HG03469 (cell line): ENCODE measurements at regions not wholly inside any gene's neighbourhood (a gene's known extent, or its start where the extent isn't known, plus 50 kb on each side); places are given as distances from the start of the nearest gene placed in this dataset.
"Not testable (repeated sequence)": the region's sequence is repeated elsewhere in the genome, so short reads cannot be mapped to it uniquely, and the experiment has no call there.

Experiments used
- ATAC-seq: cut with Tn5 transposase; IDR thresholded peaks from one replicate; pipeline ENCODE4 v1.9.1; 2021; ENCODE audit warnings: mild to moderate bottlenecking, moderate library complexity, moderate number of reproducible peaks; ENCODE audit not compliant: unreplicated experiment

DNA sequence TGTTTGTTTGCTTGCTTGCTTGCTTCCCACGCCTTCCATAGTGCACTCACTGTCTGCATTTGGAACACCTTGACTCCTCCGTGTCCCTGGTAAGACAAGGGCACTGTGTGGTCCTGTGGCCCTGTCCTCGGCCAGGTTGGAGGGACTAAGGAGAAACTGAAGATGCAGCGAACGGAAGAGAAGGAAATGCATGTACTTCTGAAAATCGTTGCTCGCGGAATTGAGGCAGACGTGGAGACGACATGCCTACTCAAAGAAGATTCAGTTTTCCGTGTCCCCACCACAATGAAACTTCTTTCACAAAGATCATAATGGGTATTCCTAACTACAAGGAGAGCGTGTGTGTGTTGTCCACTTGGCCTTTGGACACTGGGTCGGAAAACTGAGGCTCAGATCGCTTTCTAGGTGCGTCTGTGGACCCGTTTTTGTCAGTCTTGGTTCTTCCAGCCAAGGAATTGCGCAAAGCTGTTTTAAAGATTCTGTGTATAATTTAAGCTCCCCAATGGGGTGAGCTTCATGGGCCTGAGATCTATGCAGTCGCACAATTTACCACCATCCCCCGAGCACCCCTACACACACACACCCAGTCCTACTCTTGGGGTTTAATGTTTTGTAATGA lies 120.4 kb upstream of the ZNF184 start:
- no peak for ATAC-seq

DNA sequence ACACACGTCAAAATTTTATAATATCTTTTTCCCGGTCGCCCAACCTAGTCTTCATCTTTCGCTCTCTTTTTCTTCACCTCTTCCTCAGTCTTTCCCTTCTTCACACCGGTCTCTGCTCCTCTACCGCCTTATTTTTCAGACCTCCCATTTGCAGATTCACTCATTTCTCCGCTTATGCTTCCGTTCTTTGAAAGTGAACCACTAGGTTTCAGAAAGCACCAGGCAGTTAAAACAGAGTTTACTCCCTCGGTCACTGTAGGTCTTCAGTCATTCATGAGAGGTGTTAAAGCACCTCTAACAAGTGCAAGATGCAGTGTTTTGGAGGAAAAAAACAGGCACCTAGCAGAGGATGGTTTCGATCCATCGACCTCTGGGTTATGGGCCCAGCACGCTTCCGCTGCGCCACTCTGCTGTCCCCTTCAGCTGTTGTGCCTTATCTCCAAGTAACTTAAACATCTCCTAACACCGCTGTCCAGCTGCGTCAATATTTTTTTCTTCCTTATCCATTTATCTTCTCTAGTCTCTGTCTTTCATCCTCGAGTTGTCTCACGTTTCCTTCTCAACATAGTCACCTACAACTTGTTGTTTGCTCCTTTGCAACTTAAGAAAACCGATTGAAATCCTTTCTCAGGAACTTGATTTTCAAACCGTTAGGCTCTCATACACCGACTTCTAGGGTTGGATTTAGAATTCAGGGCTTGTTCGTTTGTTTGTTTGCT lies 119.7 kb upstream of the ZNF184 start:
- peak; percentile 60 for ATAC-seq

DNA sequence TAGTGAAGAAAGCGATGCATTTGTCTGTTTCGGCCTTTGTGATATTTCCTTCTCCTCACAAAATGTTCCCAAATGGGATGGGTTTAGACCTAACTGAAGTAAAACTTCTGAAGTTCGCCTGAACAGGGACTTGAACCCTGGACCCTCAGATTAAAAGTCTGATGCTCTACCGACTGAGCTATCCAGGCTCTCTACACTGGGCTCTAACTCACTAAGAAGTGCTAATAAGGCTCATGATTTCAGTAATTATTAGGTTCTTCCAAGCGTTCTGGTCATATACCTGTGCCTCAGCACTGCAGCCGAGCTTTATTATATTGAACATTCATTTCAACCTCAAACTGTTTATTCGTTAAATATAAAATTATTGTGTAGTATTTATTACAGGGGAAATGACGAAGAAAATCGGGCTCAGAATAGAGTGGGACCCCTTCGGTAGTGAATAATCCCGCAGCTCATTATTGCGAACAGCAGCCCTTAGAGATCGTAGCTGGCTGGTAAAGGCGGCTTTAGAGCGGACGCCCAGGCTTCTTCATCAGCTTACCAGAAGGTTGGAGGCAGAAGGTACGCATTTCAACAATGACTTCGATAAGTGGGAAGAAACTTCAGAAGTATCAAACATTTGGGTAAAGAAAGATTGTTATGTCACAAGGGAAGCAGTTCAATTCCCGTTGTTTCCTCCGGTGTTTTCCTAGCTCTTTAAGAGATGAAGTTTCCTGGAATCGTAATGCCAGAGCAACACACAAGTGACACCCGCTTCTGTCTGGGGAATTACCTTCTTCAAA lies 119.0 kb upstream of the ZNF184 start:
- ATAC-seq: no peak

DNA sequence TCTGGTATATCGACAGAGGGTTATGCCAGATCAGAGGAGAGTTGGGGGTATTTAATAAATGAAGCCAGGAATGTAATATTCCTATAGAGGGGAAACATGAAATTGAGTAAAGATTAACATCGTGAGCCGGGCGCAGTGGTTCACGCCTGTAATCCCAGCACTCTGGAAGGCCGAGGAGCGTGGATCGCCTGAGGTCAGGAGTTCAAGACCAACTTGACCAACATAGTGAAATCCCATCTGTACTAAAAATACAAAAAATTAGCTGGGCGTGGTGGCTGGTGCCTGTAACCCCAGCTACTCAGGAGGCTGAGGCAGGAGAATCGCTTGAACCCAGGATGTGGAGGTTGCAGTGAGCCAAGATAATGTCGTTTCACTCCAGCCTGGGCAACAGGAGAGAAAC lies 112.4 kb upstream of the ZNF184 start:
- ATAC-seq: not testable (repeated sequence)

DNA sequence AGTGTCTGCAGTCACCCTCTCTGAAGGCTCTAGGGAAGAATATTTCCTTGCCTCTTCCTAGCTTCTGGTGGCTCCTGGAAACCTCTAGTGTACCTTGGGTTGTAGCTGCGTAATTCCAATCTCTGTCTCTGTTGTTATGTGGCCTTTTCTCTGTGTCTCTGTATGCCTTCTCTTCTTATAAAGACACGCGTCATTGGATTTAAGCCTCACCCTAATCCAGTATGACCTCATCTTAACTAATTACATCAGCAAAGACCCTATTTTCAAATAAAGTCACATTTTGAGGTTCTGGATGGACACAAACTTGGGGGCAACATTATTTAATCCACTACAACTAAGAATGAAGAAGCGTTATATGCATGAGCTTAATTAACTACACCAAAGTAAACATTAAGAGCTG lies 111.4 kb upstream of the ZNF184 start:
- no peak for ATAC-seq

DNA sequence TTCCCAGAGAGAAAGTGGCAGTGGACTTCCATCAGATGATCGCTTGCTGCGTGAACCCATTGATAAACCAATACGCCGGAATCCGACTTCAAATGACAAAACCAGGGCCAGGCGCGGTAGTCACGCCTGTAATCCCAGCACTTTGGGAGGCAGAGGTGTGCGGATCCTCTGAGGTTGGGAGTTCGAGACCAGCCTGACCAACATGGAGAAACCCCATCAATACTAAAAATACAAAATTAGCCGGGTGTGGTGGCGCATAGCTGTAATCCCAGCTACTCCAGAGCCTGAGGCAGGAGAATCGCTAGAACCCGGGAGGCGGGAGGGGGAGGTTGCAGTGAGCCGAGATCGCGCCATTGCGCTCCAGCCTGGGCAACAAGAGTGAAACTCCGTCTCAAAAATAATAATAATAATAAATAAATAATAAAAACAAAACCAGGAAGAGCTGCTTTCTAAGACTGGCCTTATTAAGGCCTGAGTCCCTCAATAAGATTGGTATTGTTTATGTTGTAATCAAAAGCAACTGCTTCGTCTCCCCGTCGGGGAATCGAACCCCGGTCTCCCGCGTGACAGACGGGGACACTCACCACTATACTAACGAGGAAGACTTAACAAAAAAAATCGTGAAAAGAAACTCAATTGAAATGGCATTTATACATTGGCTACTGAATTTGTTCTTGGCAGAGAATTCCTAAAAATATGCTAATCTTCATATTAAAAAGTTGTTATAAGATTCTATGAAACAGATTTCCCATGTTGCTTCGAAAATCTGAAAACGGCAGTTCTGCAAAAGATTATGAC lies 110.2 kb upstream of the ZNF184 start:
- no peak for ATAC-seq

DNA sequence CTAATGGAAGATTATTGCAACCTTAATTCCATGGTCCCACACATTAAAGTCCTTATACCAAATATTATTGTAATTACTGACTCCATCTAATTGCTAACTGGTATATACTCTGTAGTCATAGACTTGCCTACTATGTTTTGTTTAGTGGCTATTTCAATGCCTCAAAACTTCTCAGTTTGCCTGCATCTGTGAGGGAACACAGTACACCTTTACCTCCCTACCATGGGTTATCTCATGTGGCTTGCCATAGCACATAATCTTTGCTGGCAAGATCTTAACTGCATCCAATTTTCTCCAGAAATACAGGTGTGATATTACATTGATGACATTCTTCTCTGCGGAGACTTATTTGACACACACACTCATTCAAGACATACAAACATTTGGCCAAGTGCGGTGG lies 107.1 kb upstream of the ZNF184 start:
- no peak for ATAC-seq

DNA sequence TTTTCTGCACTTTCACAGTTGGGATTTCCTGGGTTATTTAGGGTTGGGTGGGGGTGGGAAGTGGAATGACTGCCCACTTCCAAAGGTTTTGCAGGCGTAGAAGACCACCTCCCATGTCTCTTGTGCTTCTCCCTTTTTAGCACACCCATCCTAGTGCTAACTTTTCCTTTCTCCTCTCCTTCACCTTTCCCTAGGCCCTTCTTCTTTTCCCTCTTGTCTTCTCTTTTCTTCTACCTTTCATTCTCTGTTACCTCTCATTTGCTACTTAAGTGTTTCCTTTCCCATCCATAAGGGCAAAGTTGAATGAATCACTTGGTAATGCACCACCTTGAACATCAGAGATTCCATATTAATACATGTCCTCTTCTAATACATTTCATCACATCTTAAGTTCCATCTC lies 105.0 kb upstream of the ZNF184 start:
- no peak for ATAC-seq

DNA sequence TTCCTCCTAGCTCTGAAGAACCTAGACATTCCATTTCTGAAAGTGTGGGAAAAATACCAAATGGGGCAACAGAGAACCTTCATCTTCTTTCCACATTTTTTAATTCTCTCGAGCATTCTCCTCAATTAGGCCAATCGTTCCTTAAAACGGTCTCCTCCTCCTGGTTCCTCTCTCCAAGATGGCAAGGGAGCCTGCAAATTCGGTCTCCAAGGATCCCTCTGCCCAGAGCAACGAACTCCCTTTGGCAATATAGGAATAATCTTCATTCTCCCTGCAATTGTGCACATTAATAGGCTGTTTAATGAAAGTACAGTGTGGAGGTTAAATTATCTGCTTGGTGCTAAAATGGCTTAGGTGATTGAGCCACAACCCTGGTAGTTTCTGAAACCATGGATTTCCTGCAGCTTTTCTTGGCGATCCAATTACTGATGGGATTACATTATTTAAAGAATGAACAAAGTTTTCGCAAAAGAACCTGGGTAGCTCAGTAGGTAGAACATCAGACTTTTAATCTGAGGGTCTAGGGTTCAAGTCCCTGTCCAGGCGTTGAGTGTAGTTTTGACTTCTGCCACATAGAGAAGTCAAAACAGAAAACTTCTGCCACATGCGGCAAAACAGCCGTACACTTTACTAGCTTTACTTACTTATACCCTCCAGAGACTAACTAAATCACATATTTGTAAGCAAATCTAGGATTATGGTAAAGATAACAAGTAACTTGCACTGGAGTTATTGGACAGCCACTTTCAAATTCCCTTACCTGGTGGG lies 102.9 kb upstream of the ZNF184 start:
- ATAC-seq: no peak

DNA sequence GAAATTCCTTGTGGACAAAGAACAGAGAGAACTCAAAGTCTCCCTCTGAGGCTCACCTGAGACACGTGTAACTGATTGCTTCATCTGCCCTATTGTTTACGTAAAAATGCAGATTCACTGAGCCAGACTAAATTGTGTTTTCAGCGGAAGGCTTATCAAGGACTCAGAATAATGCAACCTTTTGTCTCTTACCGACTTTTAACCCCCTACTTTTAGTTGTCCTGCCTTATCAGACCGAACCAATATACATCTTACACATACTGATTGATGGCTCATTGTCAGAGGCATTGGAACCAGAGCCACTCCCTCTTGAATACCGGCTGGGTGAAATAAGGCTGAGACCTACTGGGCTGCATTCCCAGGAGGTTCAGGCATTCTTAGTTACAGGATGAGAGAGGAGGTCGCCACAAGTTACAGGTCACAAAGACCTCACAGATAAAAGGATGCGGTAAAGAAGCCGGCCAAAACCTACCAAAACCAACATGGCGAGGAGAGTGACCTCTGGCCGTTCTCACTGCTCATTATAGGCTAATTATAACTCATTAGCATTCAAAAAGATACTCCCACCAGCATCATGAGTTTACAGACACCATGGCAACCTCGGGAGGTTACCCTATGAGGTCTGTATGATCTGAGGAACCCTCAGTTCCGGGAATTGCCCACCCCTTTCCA lies 95.5 kb upstream of the ZNF184 start:
- ATAC-seq: no peak

DNA sequence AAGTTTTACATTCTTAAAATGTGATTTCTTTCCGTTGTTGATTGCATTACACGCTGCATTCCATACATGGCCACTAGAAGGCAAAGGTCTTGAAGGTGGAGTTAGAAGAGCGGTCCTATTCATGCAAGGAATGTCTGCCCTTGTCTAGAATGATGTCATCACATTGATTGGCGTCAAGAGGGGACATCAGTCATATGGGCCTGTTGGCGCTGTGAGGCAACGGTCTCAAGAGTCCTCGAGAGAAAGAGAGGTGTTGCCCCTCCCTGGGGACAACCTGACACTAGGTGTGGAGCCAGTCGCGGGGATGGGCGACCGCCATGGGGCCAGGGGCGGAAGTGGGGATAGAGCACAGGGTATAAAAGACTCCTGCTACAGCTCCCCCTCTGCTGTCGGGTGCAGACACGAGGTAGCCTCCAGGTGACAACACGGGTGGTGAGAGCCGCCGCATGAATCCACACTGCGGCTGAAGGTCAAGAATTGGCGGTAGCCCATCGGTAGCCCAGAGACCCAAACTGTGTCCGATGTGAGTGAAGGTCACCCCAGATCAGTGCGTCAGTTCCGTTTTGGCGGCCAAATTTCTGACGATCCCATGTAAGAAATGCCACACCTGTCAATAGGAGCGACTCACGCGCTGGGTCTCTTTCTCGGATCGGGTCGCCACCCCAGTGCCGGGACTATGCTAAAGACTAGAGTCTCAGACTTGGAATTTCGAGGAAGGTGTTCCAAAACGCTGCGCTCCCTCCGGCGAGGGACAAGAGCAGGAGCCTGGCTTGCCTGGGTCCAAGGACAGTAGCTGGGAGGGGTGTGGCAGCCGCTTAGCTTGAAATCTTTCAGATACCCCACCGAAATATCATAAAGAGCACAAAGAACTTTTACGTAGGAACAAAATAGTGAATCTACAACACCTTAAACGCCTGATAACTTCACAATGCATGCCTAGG lies 93.2 kb upstream of the ZNF184 start:
- no peak for ATAC-seq

DNA sequence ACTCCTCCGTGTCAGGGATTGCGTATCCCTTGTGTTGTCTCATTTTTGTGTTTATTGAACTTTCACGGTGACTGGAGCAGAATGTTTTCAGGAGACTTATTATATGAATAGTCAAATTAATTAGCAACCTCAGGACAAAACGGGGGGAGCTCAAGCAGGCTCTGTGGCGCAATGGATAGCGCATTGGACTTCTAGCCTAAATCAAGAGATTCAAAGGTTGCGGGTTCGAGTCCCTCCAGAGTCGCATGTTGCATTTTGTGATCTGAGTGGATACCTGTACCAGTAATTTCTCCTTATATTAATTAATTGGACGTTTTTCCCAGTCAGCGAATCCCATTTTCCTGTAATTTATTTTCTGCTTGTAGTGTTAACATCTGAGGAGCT lies 89.1 kb upstream of the ZNF184 start:
- no peak for ATAC-seq

DNA sequence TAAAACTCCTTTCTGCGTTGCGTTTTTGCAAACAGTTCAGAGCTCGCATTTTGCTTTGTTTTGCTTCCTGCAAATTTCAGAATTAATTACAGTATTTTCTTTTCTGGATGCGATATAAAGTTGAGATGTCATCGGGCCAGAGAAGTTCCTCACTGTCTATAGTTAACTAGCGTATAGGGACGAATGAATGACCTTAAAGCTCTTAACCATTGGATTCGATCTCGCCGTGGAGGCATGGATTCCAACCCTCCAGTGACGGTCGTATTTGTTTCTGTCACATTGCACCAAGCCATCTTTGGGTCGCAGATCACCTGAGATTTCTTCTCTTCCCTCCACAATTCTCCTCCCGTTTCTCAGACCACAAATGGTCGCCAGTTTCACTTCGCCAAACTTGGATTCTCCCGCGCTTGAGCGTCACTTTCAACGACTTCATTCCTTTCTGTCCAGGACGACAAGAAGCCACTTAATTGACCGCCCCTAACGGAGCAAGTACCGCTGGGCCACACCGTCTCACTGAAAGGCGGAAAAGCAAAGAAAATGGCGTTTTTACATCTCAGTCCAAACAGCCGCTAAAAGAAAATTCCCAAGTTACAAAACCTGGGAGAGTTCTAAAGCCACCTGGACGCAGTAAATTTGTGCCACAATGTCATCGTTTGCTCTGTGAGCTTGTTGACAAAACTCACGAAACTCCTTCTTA lies 85.3 kb upstream of the ZNF184 start:
- ATAC-seq: no peak

DNA sequence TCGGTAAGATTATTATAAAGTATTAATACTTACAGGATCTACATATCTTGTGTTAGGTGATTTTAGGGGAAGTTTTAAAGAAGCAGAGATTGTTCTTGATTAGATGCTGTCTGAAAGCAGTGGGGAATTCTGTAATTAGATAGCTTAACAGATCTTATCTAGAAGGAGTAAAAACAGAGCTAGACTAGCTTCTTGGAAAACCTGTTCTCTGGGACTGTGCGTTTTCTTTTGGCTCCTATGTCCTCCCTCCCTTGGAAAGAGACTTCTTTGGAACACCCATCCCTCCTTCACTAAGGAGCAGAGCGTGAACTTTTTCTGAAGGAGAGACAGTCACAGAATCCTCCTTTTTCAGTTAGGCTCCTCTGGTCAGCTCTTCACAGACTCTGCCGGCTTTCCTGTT lies 83.5 kb upstream of the ZNF184 start:
- ATAC-seq: no peak

DNA sequence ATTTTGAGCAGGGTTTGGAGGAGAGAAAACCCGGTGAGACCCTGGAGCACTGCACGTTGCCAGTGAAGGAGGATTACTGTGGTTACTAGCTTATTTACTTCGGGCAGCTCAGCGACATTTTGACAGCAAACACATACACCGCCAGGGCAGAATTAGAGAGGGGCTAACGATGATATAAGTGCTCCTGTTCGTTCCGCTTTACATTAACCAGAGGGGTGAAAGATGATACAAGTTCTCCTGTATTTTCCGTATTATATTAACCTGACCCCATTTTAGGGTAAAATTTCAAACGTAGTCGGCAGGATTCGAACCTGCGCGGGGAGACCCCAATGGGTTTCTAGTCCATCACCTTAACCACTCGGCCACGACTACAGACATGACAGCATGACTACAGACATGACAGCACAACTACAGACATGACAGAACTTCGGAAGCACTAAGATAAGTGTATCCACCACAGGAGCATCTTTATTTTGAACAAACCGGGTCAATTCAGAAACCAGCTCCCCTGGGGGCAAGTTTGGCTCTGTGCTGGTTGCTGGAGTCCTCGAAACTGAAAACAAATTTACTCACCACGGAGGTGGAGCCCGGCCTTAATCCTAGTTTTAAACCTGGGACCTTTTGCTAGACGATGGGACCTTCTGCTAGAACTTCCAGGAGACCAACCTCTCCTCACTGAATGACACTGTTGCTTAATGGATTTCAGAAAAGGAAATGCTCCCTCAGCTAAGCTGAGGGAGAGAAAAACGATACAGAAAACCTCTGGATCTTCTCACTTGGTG lies 80.4 kb upstream of the ZNF184 start:
- ATAC-seq: no peak

DNA sequence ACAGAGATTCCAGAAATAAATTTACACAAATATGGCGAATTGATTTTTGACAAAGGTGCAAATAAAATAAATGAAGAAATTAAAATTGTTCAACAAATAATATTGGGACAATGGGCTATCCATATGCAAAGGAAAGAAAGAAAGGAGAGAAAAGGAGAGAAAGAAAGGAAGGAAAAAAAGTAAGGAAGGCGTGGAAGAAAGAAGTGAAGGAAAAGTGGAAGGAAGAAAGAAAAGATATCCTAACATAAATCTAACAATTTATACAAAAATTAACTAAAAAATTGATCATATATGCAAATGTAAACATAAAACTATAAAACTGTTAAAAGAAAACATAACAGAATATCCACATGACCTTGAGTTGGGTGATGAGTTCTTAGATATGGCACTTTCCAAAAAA lies 78.7 kb upstream of the ZNF184 start:
- no peak for ATAC-seq

DNA sequence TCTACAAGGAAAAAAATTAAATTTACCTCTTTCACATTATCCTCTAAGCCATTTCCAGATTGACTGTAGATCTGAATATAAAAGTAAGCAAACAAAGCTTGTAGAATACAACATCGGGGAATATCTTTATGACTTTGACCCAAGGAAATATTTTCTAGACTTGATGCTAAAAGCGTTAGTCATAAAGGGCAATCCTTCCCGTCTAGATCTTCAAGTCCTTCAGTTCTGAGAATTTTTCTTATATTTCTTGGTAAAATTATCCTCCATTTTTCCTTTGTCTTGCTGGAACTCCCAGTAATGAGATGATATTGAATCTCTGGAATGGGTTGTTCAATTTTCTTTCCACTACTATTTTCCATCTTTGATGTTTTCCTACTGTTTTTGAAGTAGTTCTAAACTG lies 77.8 kb upstream of the ZNF184 start:
- no peak for ATAC-seq

DNA sequence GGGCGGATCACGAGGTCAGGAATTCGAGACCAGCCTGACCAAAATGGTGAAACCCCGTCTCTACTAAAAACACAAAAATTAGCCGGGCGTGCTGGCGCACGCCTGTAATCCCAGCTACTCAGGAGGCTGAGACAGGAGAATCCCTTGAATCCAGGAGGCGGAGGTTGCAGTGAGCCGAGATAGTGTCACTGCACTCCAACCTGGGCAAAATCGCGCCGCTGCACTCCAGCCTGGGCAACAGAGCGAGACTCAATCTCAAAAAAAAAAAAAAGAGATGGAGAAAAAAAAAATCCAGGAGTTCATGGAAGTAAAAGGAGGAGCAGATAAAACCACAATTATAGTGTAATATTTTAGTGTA lies 76.3 kb upstream of the ZNF184 start:
- not testable (repeated sequence) for ATAC-seq
